T-cell (primary cell): ENCODE measurements at regions not wholly inside any gene's neighbourhood (a gene's known extent, or its start where the extent isn't known, plus 50 kb on each side); places are given as distances from the start of the nearest gene placed in this dataset.

ENCODE experiments used
- ATAC-seq, 4 experiments: fragments of 200-7000 bp in 3 of 4; fragments of 150-1000 bp in 1 of 4; cut with Tn5 transposase; replicated peaks in 1 of 4; 1 replicate in 3 of 4; 2 replicates in 1 of 4; pipeline ENCODE4 v1.10.0; 2021; ENCODE audit warnings: moderate library complexity in 3 of 4, mild to moderate bottlenecking in 2 of 4, moderate number of reproducible peaks in 1 of 4
- CTCF ChIA-PET, 2 donors: fragments of 300-600 bp; sonication (Branson Sonifier 250); formaldehyde crosslinking; loops; one replicate each; lab custom pipeline; 2022; ENCODE audit warnings: antibody characterized with exemption in 2 of 2; lab: Charles Lee
- POLR2A ChIA-PET, 2 donors: fragments of 300-600 bp; sonication (Branson Sonifier 250); formaldehyde crosslinking; loops; one replicate each; lab custom pipeline; 2022; ENCODE audit warnings: antibody characterized with exemption in 2 of 2; lab: Charles Lee
- DNase-seq, 35 experiments: peaks; one replicate each; pipeline versions ENCODE4 v3.0.0 to v3.0.0-alpha.2; 2013 to 2023
- H3K27ac ChIP-seq: one replicate; pipeline ENCODE4 v1.5.1; 2013; ENCODE audit warnings: low read length
- H3K27me3 ChIP-seq, 2 experiments: replicated peaks in 1 of 2; 1 replicate in 1 of 2; 2 replicates in 1 of 2; pipeline versions ENCODE4 v1.6.1 to v1.7.0; 2013; ENCODE audit warnings: low read length in 1 of 2, mixed read lengths in 1 of 2; ENCODE audit not compliant: control insufficient read depth in 2 of 2, insufficient read depth in 2 of 2; ENCODE audit errors: extremely low read depth in 1 of 2
- H3K36me3 ChIP-seq, 2 donors: 1 replicate in 1 of 2; 2 replicates in 1 of 2; pipeline versions ENCODE4 v1.6.1 to v1.7.0; 2013; ENCODE audit warnings: low read length in 1 of 2; ENCODE audit not compliant: control insufficient read depth in 2 of 2, insufficient read depth in 1 of 2; ENCODE audit errors: extremely low read depth in 1 of 2
- H3K4me1 ChIP-seq, 2 experiments: 1 replicate in 1 of 2; 2 replicates in 1 of 2; pipeline versions ENCODE4 v1.6.1 to v1.7.0; 2013; ENCODE audit warnings: low read length in 2 of 2, mixed read lengths in 1 of 2; ENCODE audit not compliant: insufficient read depth in 2 of 2, control insufficient read depth in 1 of 2; ENCODE audit errors: extremely low read depth in 1 of 2
- H3K4me3 ChIP-seq, 2 donors: 1 replicate in 1 of 2; 2 replicates in 1 of 2; pipeline versions ENCODE4 v1.5.1 to v1.7.0; 2013; ENCODE audit warnings: mild to moderate bottlenecking in 2 of 2, low read length in 1 of 2, moderate library complexity in 1 of 2; ENCODE audit not compliant: control insufficient read depth in 1 of 2; ENCODE audit errors: extremely low read depth in 1 of 2
- H3K9me3 ChIP-seq: 2 replicates; pipeline ENCODE4 v1.7.0; 2013
- H3K27ac Mint-ChIP-seq, 2 donors: one replicate each; pipeline ENCODE4 v1.8.0; 2020 to 2021; ENCODE audit warnings: mild to moderate bottlenecking in 2 of 2, mixed read lengths in 2 of 2
- H3K27me3 Mint-ChIP-seq, 2 donors: one replicate each; pipeline ENCODE4 v1.8.0; 2021 to 2022; ENCODE audit warnings: mixed read lengths in 2 of 2
- H3K36me3 Mint-ChIP-seq: one replicate; pipeline ENCODE4 v1.8.0; 2021; ENCODE audit warnings: mixed read lengths
- H3K4me1 Mint-ChIP-seq, 3 donors: one replicate each; pipeline ENCODE4 v1.8.0; 2020 to 2022; ENCODE audit warnings: mixed read lengths in 3 of 3, mild to moderate bottlenecking in 1 of 3
- H3K4me3 Mint-ChIP-seq, 3 donors: one replicate each; pipeline ENCODE4 v1.8.0; 2020 to 2022; ENCODE audit warnings: mild to moderate bottlenecking in 3 of 3, mixed read lengths in 3 of 3, moderate library complexity in 3 of 3
- H3K9me3 Mint-ChIP-seq, 3 donors: one replicate each; pipeline ENCODE4 v1.8.0; 2020 to 2022; ENCODE audit warnings: mixed read lengths in 3 of 3
- WGBS: methylation state at CpG from one replicate; pipeline ENCODE4 v1.1.5; 2013; ENCODE audit warnings: missing lambda C conversion rate; ENCODE audit not compliant: insufficient coverage; 5-methylcytosine and 5-hydroxymethylcytosine counted together

DNA sequence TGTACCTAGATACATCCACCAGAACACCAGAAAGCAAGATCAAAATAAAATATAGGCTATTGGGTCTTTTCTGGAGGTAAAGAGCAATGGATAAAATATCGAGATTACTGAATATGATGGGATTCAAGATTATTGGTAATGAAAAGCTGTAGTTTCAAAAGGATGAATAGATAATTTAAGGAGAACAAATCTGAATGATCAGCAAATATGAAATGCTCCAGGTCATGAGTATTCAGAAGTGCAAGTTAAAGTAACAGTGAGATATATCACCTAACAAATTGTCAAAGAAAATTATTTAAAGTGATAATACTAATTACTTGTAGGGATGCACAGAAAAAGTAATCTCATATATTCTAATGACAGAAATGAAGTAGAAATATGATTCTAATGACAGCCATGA lies 409.6 kb upstream of the MDFIC2 start:
- Mint-ChIP-seq H3K4me3 (no peak overlapping the region), H3K27me3 (peaks cover 0 to 4% of the 10 kb centered on the region in 2 donors), H3K27ac (no peak overlapping the region), H3K4me1 (no peaks in the 10 kb centered on the region), H3K36me3 (no peaks in the 10 kb centered on the region), H3K9me3 (peaks cover 0 to 5% (median 0%) of the 10 kb centered on the region in 3 donors)
- Histone ChIP-seq H3K27ac (no peak overlapping the region), H3K4me1 (no peaks in the 10 kb centered on the region), H3K27me3 (no peaks in the 10 kb centered on the region), H3K36me3 (no peaks in the 10 kb centered on the region), H3K9me3 (no peaks in the 10 kb centered on the region), H3K4me3 (no peak overlapping the region)
- no CpG with 5 or more reads among the region's 1 CpG for WGBS
- CTCF ChIA-PET: no interaction called here
- ATAC-seq (no peak), DNase-seq (no peak)
- POLR2A ChIA-PET: no interaction called here

DNA sequence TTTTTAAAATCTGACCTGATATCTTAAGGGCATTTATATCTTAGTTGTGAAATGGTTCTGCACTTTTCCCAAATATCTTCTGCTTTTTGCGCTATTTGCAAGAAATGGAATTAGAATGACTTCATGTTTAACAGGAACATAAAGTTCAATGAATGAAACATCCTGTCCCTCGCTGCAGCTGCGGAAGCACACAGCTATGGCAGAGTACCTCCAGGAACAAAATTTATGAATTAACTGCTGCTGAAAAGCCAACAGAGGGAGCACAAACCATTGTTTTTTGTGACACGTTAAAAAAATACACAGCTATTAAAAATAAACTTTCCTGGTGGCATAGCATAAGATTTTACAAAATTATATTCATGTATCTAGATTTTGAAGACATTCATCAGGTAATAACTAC lies 404.4 kb upstream of the MDFIC2 start:
- H3K36me3 Mint-ChIP-seq: peaks cover 8% of the 10 kb centered on the region
- H3K9me3 Mint-ChIP-seq: peaks cover 8 to 15% (median 11%) of the 10 kb centered on the region in 3 donors
- POLR2A ChIA-PET: no interaction called here
- no peaks in the 10 kb centered on the region for H3K9me3 ChIP-seq
- no peaks in the 10 kb centered on the region for H3K36me3 ChIP-seq
- H3K27me3 Mint-ChIP-seq: peaks cover 7 to 8% of the 10 kb centered on the region in 2 donors
- no peak overlapping the region for H3K27ac ChIP-seq
- H3K27me3 ChIP-seq: peaks cover 0 to 7% of the 10 kb centered on the region in 2 experiments
- CTCF ChIA-PET: interaction anchor here in 1 of 2 donors (0.5 to 0.6 kb wide), 2 partner anchors 462 to 763 kb away, joined by 3 to 4 read pairs; no protein-coding TSS in a partner anchor
- 8% methylated on average over 2 of the region's 4 CpGs for WGBS
- no peak overlapping the region for H3K27ac Mint-ChIP-seq
- DNase-seq (peak in 3 of 35 experiments; percentile 1 to 28 (median 4)), ATAC-seq (no peak)
- H3K4me1 Mint-ChIP-seq: peaks cover 0 to 2% (median 0%) of the 10 kb centered on the region in 3 donors
- H3K4me1 ChIP-seq: no peaks in the 10 kb centered on the region
- H3K4me3 ChIP-seq: no peak overlapping the region
- H3K4me3 Mint-ChIP-seq: no peak overlapping the region

- 40% methylated on average over 1 of the region's 1 CpG for WGBS
- Histone ChIP-seq H3K36me3 (no peaks in the 10 kb centered on the region), H3K27ac (no peak overlapping the region), H3K4me1 (no peaks in the 10 kb centered on the region), H3K9me3 (no peaks in the 10 kb centered on the region), H3K27me3 (peaks cover 0 to 7% of the 10 kb centered on the region in 2 experiments), H3K4me3 (no peak overlapping the region)
- peaks cover 3 to 12% of the 10 kb centered on the region in 2 donors for H3K27me3 Mint-ChIP-seq
- ChIA-PET CTCF (no interaction called here), POLR2A (no interaction called here)
- H3K36me3 Mint-ChIP-seq: peaks cover 8% of the 10 kb centered on the region
- peaks cover 8 to 22% (median 12%) of the 10 kb centered on the region in 3 donors for H3K9me3 Mint-ChIP-seq
- ATAC-seq (no peak), DNase-seq (no peak)
- no peak overlapping the region for H3K4me3 Mint-ChIP-seq
- H3K27ac Mint-ChIP-seq: no peak overlapping the region
- H3K4me1 Mint-ChIP-seq: peaks cover 0 to 2% (median 0%) of the 10 kb centered on the region in 3 donors
Measured at GRCh38 chr3:70712449-70713082, 400.1 kb upstream of the MDFIC2 start.

- peaks cover 27 to 33% of the 10 kb centered on the region in 2 donors for H3K27me3 Mint-ChIP-seq
- POLR2A ChIA-PET: no interaction called here
Measured at GRCh38 chr3:70703305-70704102, 391.1 kb upstream of the MDFIC2 start.

GRCh38 chr3:70702132-70702531 lies 389.7 kb upstream of the MDFIC2 start:
- Mint-ChIP-seq H3K27me3 (peaks cover 27 to 33% of the 10 kb centered on the region in 2 donors), H3K9me3 (no peaks in the 10 kb centered on the region), H3K4me1 (peaks cover 0 to 8% (median 2%) of the 10 kb centered on the region in 3 donors), H3K4me3 (no peak overlapping the region), H3K36me3 (no peaks in the 10 kb centered on the region), H3K27ac (no peak overlapping the region)
- H3K4me3 ChIP-seq: no peak overlapping the region
- WGBS: no CpG with 5 or more reads among the region's 2 CpGs
- no peak overlapping the region for H3K27ac ChIP-seq
- ChIA-PET CTCF (no interaction called here), POLR2A (no interaction called here)
- ATAC-seq (no peak), DNase-seq (no peak)
- peaks cover 0 to 8% of the 10 kb centered on the region in 2 experiments for H3K27me3 ChIP-seq
- no peaks in the 10 kb centered on the region for H3K36me3 ChIP-seq
- no peaks in the 10 kb centered on the region for H3K9me3 ChIP-seq
- H3K4me1 ChIP-seq: no peaks in the 10 kb centered on the region

More at GRCh38 chr3:70703305-70704102, 391.1 kb upstream of the MDFIC2 start:
- peaks cover 0 to 8% (median 2%) of the 10 kb centered on the region in 3 donors for H3K4me1 Mint-ChIP-seq
- Histone ChIP-seq H3K4me1 (no peaks in the 10 kb centered on the region), H3K36me3 (no peaks in the 10 kb centered on the region), H3K27ac (no peak overlapping the region), H3K4me3 (no peak overlapping the region), H3K9me3 (no peaks in the 10 kb centered on the region), H3K27me3 (peaks cover 0 to 8% of the 10 kb centered on the region in 2 experiments)
- H3K36me3 Mint-ChIP-seq: no peaks in the 10 kb centered on the region
- H3K27ac Mint-ChIP-seq: no peak overlapping the region
- H3K9me3 Mint-ChIP-seq: peaks cover 0 to 2% (median 0%) of the 10 kb centered on the region in 3 donors
- 47% methylated on average over 5 of the region's 16 CpGs for WGBS
- CTCF ChIA-PET: interaction anchor here in 1 of 2 donors (0.7 kb wide), 1 partner anchor 11 kb away, joined by 14 read pairs; no protein-coding TSS in a partner anchor
- DNase-seq: no peak
- H3K4me3 Mint-ChIP-seq: no peak overlapping the region
- no peak for ATAC-seq

- H3K36me3 Mint-ChIP-seq: no peaks in the 10 kb centered on the region
Measured at GRCh38 chr3:70684701-70685100, 372.3 kb upstream of the MDFIC2 start.

More at GRCh38 chr3:70684701-70685100, 372.3 kb upstream of the MDFIC2 start:
- ATAC-seq (no peak), DNase-seq (no peak)
- no peaks in the 10 kb centered on the region for H3K9me3 ChIP-seq
- no CpG with 5 or more reads among the region's 1 CpG for WGBS
- H3K4me1 ChIP-seq: no peaks in the 10 kb centered on the region
- H3K27ac ChIP-seq: no peak overlapping the region
- Mint-ChIP-seq H3K27me3 (peaks cover 19 to 27% of the 10 kb centered on the region in 2 donors), H3K9me3 (peaks cover 4 to 8% (median 6%) of the 10 kb centered on the region in 3 donors), H3K27ac (no peak overlapping the region), H3K4me3 (no peak overlapping the region), H3K4me1 (no peaks in the 10 kb centered on the region)
- POLR2A ChIA-PET: no interaction called here
- H3K4me3 ChIP-seq: no peak overlapping the region
- H3K27me3 ChIP-seq: peaks cover 0 to 5% of the 10 kb centered on the region in 2 experiments
- CTCF ChIA-PET: no interaction called here
- no peaks in the 10 kb centered on the region for H3K36me3 ChIP-seq
